Gastroesophageal sphincter (tissue), 4 donors: ENCODE measurements at regions not wholly inside any gene's neighbourhood (a gene's known extent, or its start where the extent isn't known, plus 50 kb on each side); places are given as distances from the start of the nearest gene placed in this dataset.
"Not testable (repeated sequence)": the region's sequence is repeated elsewhere in the genome, so short reads cannot be mapped to it uniquely, and the experiment has no call there.

Experiments
- ATAC-seq: fragments of 150-250 bp; one replicate; pipeline ENCODE4 v1.9.1; 2016; ENCODE audit warnings: mild to moderate bottlenecking, moderate library complexity
- H3K27ac ChIP-seq, 4 donors: fragments of 200-600 bp; sonication (generic) in 3 of 4; 1 replicate in 3 of 4; 2 replicates in 1 of 4; pipeline ENCODE4 v1.5.1; 2016 to 2019
- H3K27me3 ChIP-seq: fragments of 200-600 bp; sonication (generic); one replicate; pipeline ENCODE4 v1.5.1; 2019
- H3K36me3 ChIP-seq, 2 donors: fragments of 200-600 bp; sonication (generic); one replicate each; pipeline ENCODE4 v1.5.1; 2019; ENCODE audit warnings: control low read depth in 1 of 2
- H3K4me1 ChIP-seq, 3 donors: fragments of 200-600 bp; sonication (generic); 1 replicate in 2 of 3; 2 replicates in 1 of 3; pipeline ENCODE4 v1.5.1; 2016 to 2019; ENCODE audit warnings: control low read depth in 2 of 3
- H3K4me3 ChIP-seq, 2 donors: fragments of 200-600 bp; sonication (generic); one replicate each; pipeline ENCODE4 v1.5.1; 2019; ENCODE audit warnings: mild to moderate bottlenecking in 1 of 2, moderate library complexity in 1 of 2
- H3K9me3 ChIP-seq, 3 donors: fragments of 200-600 bp; sonication (generic); one replicate each; pipeline ENCODE4 v1.5.1; 2017 to 2019; ENCODE audit warnings: control low read depth in 2 of 3
- EP300 ChIP-seq: sonication (generic); formaldehyde crosslinking; IDR thresholded peaks from one replicate; pipeline ENCODE4 v1.6.1; 2017; ENCODE audit warnings: antibody characterized with exemption, mild to moderate bottlenecking
- POLR2A ChIP-seq, 2 donors: fragments of 450-650 bp; IDR thresholded peaks; one replicate each; pipeline ENCODE4 v1.6.1; 2017; ENCODE audit warnings: antibody characterized with exemption in 2 of 2, mild to moderate bottlenecking in 2 of 2, moderate library complexity in 1 of 2
- POLR2AphosphoS5 ChIP-seq: sonication (generic); formaldehyde crosslinking; IDR thresholded peaks from one replicate; pipeline ENCODE4 v1.6.1; 2017; ENCODE audit warnings: antibody characterized with exemption
- WGBS, 2 donors: methylation state at CpG; one replicate each; pipeline ENCODE4 v1.1.5; 2018; ENCODE audit warnings: low coverage in 1 of 2; 5-methylcytosine and 5-hydroxymethylcytosine counted together
- TF ChIP-seq, protein P1 (sequence below), 4 experiments: fragments of 200-600 bp in 2 of 4; fragments of 450-650 bp in 2 of 4; sonication (generic) in 1 of 4; IDR thresholded peaks; one replicate each; pipeline ENCODE4 v1.5.1; 2017 to 2019; ENCODE audit warnings: antibody characterized with exemption in 4 of 4, mild to moderate bottlenecking in 2 of 4, moderate library complexity in 2 of 4

DNA sequence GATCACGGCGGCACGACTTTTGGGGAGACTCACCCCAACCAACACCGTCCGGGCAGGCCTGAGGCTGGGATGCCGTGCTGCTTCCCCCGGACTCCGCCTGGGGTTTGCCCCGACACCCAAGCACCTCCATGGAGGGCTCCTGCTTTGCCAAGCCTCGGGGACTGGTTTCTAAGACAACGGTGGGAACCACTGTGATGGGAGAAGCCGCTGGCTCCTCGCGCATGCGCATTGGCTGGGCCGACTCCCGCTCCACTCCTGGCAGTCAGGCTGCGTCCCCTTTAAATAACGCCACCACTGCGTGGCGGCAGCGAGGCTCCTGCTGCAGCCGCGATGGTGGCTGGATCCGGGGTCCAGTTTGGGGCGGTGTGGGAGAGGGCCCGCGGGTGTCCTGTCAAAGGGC lies 201.0 kb downstream of the ZNF716 start:
- ATAC-seq = no peak
- Histone ChIP-seq H3K4me1 (no peaks in the 10 kb centered on the region), H3K4me3 (no peak overlapping the region), H3K36me3 (no peaks in the 10 kb centered on the region), H3K27ac (no peak overlapping the region), H3K27me3 (no peaks in the 10 kb centered on the region), H3K9me3 (peaks cover 0 to 53% (median 0%) of the 10 kb centered on the region in 3 donors)
- TF ChIP-seq, protein P1, sequence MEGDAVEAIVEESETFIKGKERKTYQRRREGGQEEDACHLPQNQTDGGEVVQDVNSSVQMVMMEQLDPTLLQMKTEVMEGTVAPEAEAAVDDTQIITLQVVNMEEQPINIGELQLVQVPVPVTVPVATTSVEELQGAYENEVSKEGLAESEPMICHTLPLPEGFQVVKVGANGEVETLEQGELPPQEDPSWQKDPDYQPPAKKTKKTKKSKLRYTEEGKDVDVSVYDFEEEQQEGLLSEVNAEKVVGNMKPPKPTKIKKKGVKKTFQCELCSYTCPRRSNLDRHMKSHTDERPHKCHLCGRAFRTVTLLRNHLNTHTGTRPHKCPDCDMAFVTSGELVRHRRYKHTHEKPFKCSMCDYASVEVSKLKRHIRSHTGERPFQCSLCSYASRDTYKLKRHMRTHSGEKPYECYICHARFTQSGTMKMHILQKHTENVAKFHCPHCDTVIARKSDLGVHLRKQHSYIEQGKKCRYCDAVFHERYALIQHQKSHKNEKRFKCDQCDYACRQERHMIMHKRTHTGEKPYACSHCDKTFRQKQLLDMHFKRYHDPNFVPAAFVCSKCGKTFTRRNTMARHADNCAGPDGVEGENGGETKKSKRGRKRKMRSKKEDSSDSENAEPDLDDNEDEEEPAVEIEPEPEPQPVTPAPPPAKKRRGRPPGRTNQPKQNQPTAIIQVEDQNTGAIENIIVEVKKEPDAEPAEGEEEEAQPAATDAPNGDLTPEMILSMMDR (IDR thresholded peaks at IDR 0.05) = no peak
- no peak for TF ChIP-seq EP300
- TF ChIP-seq POLR2AphosphoS5 = no peak
- no peak for TF ChIP-seq POLR2A (IDR thresholded peaks at IDR 0.05)
- no CpG with 5 or more reads among the region's 28 CpGs for WGBS, 2 donors

DNA sequence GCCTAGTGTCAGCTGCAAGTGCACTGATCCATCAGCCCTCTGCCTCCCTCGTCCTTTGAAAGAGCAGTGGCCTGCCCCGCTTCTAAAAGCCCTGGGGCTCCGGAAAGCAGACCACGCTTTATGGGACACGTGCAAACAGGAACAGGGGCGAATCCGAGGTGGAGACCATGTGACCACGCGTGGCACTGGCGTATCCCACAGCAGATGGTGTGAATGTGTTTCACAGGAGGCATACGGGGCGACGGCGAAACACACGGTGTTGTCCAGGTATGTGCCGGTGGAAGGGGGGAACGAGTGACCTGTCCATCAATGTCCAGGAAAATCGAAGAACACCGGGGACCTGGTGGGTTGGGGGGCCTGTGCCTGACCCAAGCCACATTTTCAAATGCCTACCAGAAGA lies 201.6 kb downstream of the ZNF716 start:
- not testable (repeated sequence) for H3K27me3 ChIP-seq, H3K4me3 ChIP-seq, ATAC-seq, H3K27ac ChIP-seq, H3K4me1 ChIP-seq, H3K36me3 ChIP-seq
- H3K9me3 ChIP-seq = peaks cover 0 to 53% (median 0%) of the 10 kb centered on the region in 3 donors
- 96% methylated on average over 5 of the region's 19 CpGs; no CpG with 5 or more reads in 1 of the 2 donors for WGBS, 2 donors

DNA sequence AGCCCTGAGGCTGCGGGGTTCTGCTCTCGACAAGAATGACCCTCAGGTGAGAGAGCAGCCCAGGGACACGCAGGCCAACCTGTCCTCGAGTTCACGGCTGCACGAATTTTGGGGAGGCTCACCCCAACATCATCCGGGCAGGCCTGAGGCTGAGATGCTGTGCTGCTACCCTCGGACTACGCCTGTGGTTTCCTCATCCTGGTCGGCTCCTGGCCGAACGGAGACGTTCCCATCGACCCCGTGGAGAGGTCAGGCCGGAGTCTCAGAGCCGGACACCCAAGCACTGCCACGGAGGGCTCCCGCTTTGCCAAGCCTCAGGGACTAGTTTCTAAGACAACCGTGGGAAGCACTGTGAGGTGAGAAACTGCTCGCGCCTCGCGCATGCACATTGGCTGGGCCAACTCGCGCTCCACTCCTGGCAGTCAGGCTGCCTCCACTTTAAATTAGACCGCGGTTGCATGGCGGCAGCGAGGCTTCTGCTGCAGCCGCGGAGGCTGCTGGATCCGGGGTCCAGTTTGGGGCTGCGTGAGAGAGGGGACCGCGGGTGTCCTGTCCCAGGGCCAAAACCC lies 203.4 kb downstream of the ZNF716 start:
- H3K4me3 ChIP-seq = no peak overlapping the region
- H3K4me1 ChIP-seq = no peaks in the 10 kb centered on the region
- no peaks in the 10 kb centered on the region for H3K27me3 ChIP-seq
- H3K27ac ChIP-seq = no peak overlapping the region
- H3K9me3 ChIP-seq = peaks cover 0 to 43% (median 0%) of the 10 kb centered on the region in 3 donors
- TF ChIP-seq, protein P1 (IDR thresholded peaks at IDR 0.05) = no peak
- TF ChIP-seq POLR2A (IDR thresholded peaks at IDR 0.05) (no peak), POLR2AphosphoS5 (no peak), EP300 (no peak)
- no peaks in the 10 kb centered on the region for H3K36me3 ChIP-seq
- no peak for ATAC-seq
- 83% methylated on average over 5 to 7 of the region's 36 CpGs for WGBS, 2 donors

DNA sequence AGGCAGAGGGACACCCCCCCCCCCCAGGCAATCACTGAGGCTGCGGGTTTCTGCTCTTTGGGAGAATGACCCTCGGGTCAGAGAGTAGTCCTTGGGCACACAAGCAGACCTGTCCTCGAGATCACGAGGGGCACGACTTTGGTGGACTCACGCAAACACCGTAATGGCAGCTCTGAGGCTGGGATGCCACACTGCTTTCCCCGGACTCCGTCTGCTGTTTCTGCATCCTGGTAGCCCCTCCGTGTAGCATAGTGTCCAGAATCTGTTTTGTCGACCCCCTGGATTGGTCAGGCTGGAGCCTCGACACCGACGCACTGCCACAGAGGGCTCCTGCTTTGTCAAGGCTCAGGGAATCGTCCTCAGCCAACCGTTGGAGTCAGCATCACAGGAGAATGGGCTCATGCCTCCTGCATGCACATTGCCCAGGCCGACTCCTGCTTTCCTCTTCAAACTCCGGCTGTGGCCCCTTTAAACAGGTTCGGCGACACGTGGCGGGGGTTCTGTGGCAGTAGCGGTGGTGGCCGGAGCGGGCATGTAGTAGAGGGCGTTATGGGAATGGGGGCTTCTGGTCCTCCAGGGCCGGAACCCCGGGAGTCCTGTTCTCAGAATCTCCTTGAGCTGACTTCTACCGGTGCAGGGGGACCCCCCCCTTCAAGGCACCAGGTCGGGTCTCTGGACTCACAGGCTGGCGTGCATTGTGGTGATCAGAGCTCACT lies 205.3 kb downstream of the ZNF716 start:
- not testable (repeated sequence) for H3K27me3 ChIP-seq, H3K27ac ChIP-seq, H3K4me3 ChIP-seq, H3K4me1 ChIP-seq, H3K36me3 ChIP-seq, ATAC-seq
- peaks cover 0 to 41% (median 0%) of the 10 kb centered on the region in 3 donors for H3K9me3 ChIP-seq
- WGBS, 2 donors = 70 to 83% methylated on average over 7 to 8 of the region's 31 CpGs

DNA sequence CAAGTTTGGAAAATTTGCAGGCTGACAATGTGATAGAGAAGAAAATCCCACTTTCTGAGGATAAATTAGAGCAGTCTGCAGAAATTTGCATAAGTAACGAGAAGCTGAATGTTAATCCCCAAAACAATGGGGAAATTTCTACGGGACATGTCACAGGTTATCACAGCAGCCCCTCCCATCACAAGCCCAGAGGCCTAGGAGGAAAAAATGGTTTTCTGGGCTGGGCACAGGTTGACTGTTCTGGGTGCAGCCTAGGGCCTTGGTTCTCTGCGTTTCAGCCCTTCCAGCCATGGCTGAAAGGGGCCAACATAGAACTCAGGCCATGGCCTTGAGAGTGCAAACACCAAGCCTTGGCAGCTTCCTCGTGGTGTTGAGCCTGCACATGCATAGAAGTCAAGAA lies 209.2 kb downstream of the ZNF716 start:
- not testable (repeated sequence) for H3K9me3 ChIP-seq, H3K27me3 ChIP-seq, H3K36me3 ChIP-seq, H3K4me3 ChIP-seq, H3K4me1 ChIP-seq, ATAC-seq, H3K27ac ChIP-seq
- 0 to 82% methylated on average over 1 to 2 of the region's 4 CpGs for WGBS, 2 donors

DNA sequence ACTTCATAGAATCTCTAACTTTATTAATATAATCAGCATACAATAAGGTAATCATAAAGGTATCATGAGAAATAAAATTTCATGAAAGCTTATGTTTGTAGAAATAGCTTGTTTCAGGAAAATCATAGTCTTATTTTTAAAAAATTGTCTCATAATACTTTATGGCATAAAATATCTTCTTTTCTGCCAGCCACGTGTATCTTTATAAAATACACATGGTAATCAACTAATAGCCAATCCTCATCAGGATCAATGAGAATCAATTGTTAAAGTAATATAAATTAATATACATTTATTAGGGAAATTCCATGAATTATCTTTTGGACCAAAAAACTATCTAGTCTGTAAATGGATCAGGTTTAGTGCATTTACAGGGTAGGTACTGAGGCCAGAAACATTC lies 227.0 kb downstream of the ZNF716 start:
- H3K27ac ChIP-seq, H3K4me3 ChIP-seq, ATAC-seq, H3K27me3 ChIP-seq, H3K36me3 ChIP-seq, H3K4me1 ChIP-seq: not testable (repeated sequence)
- H3K9me3 ChIP-seq = peaks cover 0 to 30% (median 0%) of the 10 kb centered on the region in 3 donors
- WGBS, 2 donors = 17 to 19% methylated on average over 1 of the region's 1 CpG

DNA sequence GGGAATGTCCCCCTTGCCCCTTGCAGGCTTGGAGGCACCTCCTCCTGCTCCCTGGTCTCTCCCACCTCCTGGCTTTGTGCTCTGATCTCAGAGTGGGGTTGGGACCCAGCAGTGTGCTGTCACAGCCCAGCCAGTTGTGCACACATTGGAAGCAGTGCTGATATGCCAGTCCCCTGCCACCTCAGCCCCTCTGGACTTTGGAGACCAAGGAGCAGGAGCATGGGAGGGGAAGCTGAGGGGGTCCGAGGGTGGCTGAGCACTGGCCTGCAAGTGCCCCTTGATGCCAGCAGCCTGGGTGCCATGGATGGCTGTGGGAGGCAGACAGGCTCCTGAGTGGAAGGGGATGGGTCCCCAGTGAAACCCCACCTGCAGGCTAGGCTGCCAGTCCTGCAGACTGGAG lies 235.4 kb downstream of the ZNF716 start:
- no CpG with 5 or more reads among the region's 1 CpG for WGBS, 2 donors
- no peaks in the 10 kb centered on the region for H3K27me3 ChIP-seq
- no peaks in the 10 kb centered on the region for H3K9me3 ChIP-seq
- H3K36me3 ChIP-seq = no peaks in the 10 kb centered on the region
- no peak overlapping the region for H3K27ac ChIP-seq
- TF ChIP-seq POLR2AphosphoS5 (no peak), EP300 (no peak), POLR2A (IDR thresholded peaks at IDR 0.05) (no peak)
- TF ChIP-seq, protein P1 (IDR thresholded peaks at IDR 0.05) = no peak
- no peaks in the 10 kb centered on the region for H3K4me1 ChIP-seq
- H3K4me3 ChIP-seq = no peak overlapping the region
- no peak for ATAC-seq
